ENCODE measurements at regions not wholly inside any gene's neighbourhood (a gene's known extent, or its start where the extent isn't known, plus 50 kb on each side); places are given as distances from the start of the nearest gene placed in this dataset.

DNA sequence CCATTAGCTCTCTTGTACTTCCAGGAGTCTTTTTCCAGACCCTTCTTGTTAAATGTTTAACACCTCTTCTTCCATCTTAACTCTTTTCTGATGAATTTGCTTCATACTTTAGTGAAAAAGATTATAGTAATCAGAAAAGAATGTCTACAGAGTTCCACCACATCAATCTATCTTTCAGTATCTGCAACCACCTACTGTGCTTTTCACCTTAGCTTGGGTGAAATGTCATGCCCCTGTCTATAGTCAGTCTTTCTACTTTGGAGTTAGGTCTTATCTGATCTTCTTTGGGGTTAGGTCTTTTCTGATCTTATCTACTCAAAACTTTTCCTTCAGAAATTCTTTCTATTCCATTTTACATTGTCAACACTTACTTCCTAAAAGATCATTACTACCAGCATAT, 1310.2 kb downstream of the PCDH7 start:
- Mint-ChIP-seq H3K4me3 (no peak overlapping the region), H3K4me1 (no peaks in the 10 kb centered on the region), H3K27ac (no peak overlapping the region), H3K36me3 (peaks cover 13% of the 10 kb centered on the region), H3K27me3 (ENCODE audit: low read depth in 2 of 2) (no peaks in the 10 kb centered on the region), H3K9me3 (peaks cover 8 to 14% of the 10 kb centered on the region in 2 donors)
- no peaks in the 10 kb centered on the region for H3K27me3 ChIP-seq (ENCODE audit: control insufficient read depth, insufficient read depth, low read length)
- no peak overlapping the region for H3K4me3 ChIP-seq (ENCODE audit: low read length)
- TF ChIP-seq, protein P1, sequence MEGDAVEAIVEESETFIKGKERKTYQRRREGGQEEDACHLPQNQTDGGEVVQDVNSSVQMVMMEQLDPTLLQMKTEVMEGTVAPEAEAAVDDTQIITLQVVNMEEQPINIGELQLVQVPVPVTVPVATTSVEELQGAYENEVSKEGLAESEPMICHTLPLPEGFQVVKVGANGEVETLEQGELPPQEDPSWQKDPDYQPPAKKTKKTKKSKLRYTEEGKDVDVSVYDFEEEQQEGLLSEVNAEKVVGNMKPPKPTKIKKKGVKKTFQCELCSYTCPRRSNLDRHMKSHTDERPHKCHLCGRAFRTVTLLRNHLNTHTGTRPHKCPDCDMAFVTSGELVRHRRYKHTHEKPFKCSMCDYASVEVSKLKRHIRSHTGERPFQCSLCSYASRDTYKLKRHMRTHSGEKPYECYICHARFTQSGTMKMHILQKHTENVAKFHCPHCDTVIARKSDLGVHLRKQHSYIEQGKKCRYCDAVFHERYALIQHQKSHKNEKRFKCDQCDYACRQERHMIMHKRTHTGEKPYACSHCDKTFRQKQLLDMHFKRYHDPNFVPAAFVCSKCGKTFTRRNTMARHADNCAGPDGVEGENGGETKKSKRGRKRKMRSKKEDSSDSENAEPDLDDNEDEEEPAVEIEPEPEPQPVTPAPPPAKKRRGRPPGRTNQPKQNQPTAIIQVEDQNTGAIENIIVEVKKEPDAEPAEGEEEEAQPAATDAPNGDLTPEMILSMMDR (IDR thresholded peaks at IDR 0.05): no peak
- DNase-seq: no peak
- no peak for ATAC-seq
- H3K4me1 ChIP-seq (ENCODE audit: control insufficient read depth, insufficient read depth, low read length): no peaks in the 10 kb centered on the region
- intact Hi-C loops (cut with micrococcal nuclease): no loop called here
- no peaks in the 10 kb centered on the region for H3K36me3 ChIP-seq (ENCODE audit: control insufficient read depth, insufficient read depth, low read length)
- no peak overlapping the region for H3K27ac ChIP-seq (ENCODE audit: low read length)
- H3K9me3 ChIP-seq (ENCODE audit: control insufficient read depth, insufficient read depth, low read length): no peaks in the 10 kb centered on the region

DNA sequence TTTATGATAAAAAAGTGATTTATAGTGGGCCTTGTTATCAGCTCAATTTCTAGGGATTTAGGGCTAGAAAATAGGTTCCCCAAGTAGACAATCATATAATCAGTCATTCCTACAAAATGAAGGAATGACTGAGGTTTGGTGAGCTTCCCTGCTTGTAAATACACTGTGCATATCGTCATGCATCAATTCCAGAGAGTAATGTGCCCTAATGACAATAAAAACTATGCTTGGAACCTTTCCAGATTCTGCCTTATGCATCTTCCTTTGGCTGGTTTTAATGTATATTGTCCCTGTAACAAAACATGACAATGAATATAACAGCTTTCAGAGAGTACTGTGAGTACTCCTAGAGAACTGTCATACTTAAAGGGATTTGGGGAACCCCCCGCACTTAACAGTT, 1310.9 kb downstream of the PCDH7 start:
- H3K4me3 ChIP-seq (ENCODE audit: low read length): no peak overlapping the region
- TF ChIP-seq, protein P1 (IDR thresholded peaks at IDR 0.05): no peak
- 56% methylated on average over 2 of the region's 2 CpGs for WGBS (ENCODE audit: insufficient coverage)
- Mint-ChIP-seq H3K4me3 (no peak overlapping the region), H3K27ac (no peak overlapping the region), H3K36me3 (peaks cover 7% of the 10 kb centered on the region), H3K9me3 (peaks cover 6 to 13% of the 10 kb centered on the region in 2 donors), H3K27me3 (ENCODE audit: low read depth in 2 of 2) (no peaks in the 10 kb centered on the region), H3K4me1 (no peaks in the 10 kb centered on the region)
- H3K9me3 ChIP-seq (ENCODE audit: control insufficient read depth, insufficient read depth, low read length): no peaks in the 10 kb centered on the region
- no peak for DNase-seq
- ATAC-seq: no peak
- H3K27ac ChIP-seq (ENCODE audit: low read length): no peak overlapping the region
- no peaks in the 10 kb centered on the region for H3K27me3 ChIP-seq (ENCODE audit: control insufficient read depth, insufficient read depth, low read length)
- H3K36me3 ChIP-seq (ENCODE audit: control insufficient read depth, insufficient read depth, low read length): no peaks in the 10 kb centered on the region
- no peaks in the 10 kb centered on the region for H3K4me1 ChIP-seq (ENCODE audit: control insufficient read depth, insufficient read depth, low read length)
- intact Hi-C loops (cut with micrococcal nuclease): no loop called here

DNA sequence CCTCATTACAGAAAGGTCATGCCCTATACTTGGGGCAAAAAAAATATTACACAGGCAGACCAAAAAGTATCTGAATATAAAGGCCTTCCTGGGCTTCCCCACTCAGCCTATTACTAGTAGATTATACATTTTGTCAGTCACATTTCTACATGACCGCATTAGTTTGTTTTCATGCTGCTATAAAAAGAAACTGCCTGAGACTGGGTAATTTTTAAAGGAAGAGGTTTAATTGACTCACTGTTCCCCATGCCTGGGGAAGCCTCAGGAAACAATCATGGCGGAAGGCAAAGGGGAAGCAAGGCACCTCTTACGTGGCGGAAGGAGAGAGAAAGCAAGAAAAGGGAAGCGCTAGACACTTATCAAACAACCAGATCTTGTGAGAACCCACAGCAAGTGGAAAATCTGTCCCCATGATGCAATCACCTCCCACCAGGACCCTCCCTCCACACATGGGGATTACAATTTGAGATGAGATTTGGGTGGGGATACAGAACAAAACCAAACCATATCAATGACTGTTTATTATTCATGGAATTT, 1312.0 kb downstream of the PCDH7 start:
- peaks cover 8 to 21% of the 10 kb centered on the region in 2 donors for H3K9me3 Mint-ChIP-seq
- H3K27me3 ChIP-seq (ENCODE audit: control insufficient read depth, insufficient read depth, low read length): no peaks in the 10 kb centered on the region
- H3K4me1 ChIP-seq (ENCODE audit: control insufficient read depth, insufficient read depth, low read length): no peaks in the 10 kb centered on the region
- H3K4me1 Mint-ChIP-seq: no peaks in the 10 kb centered on the region
- no peak for ATAC-seq
- DNase-seq: no peak
- no peaks in the 10 kb centered on the region for H3K36me3 ChIP-seq (ENCODE audit: control insufficient read depth, insufficient read depth, low read length)
- no peak overlapping the region for H3K27ac Mint-ChIP-seq
- intact Hi-C loops (cut with micrococcal nuclease): no loop called here
- no peak overlapping the region for H3K4me3 Mint-ChIP-seq
- TF ChIP-seq, protein P1 (IDR thresholded peaks at IDR 0.05): no peak
- peaks cover 6% of the 10 kb centered on the region for H3K36me3 Mint-ChIP-seq
- no peak overlapping the region for H3K27ac ChIP-seq (ENCODE audit: low read length)
- H3K27me3 Mint-ChIP-seq (ENCODE audit: low read depth in 2 of 2): no peaks in the 10 kb centered on the region
- no peaks in the 10 kb centered on the region for H3K9me3 ChIP-seq (ENCODE audit: control insufficient read depth, insufficient read depth, low read length)
- WGBS (ENCODE audit: insufficient coverage): 41% methylated on average over 2 of the region's 5 CpGs
- H3K4me3 ChIP-seq (ENCODE audit: low read length): no peak overlapping the region

DNA sequence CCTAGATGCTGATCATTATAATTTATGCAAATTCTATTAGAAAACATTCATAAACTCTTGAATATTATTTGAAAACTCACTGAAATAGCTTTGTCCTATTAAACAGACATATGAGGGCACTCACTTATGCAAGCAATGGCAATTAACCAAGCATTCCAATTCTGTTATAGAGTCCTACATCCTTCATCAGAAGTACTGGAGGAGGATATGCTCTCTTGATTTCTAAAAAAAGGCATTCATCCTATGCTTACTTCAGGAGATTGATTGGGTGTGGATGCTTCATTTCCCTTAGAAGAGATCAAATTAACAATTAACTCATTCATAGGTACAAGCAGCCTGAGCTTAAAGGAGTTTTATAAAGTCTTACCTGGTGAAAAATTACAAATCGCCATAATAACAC, 1317.2 kb downstream of the PCDH7 start:
- no peak overlapping the region for H3K4me3 ChIP-seq (ENCODE audit: low read length)
- no CpG with 5 or more reads among the region's 1 CpG for WGBS (ENCODE audit: insufficient coverage)
- Mint-ChIP-seq H3K9me3 (peaks cover 9 to 14% of the 10 kb centered on the region in 2 donors), H3K4me3 (no peak overlapping the region), H3K4me1 (no peaks in the 10 kb centered on the region), H3K27ac (no peak overlapping the region), H3K36me3 (no peaks in the 10 kb centered on the region), H3K27me3 (ENCODE audit: low read depth in 2 of 2) (no peaks in the 10 kb centered on the region)
- no peak overlapping the region for H3K27ac ChIP-seq (ENCODE audit: low read length)
- H3K27me3 ChIP-seq (ENCODE audit: control insufficient read depth, insufficient read depth, low read length): no peaks in the 10 kb centered on the region
- TF ChIP-seq, protein P1 (IDR thresholded peaks at IDR 0.05): no peak
- intact Hi-C loops (cut with micrococcal nuclease): no loop called here
- H3K9me3 ChIP-seq (ENCODE audit: control insufficient read depth, insufficient read depth, low read length): no peaks in the 10 kb centered on the region
- ATAC-seq: no peak
- H3K36me3 ChIP-seq (ENCODE audit: control insufficient read depth, insufficient read depth, low read length): no peaks in the 10 kb centered on the region
- H3K4me1 ChIP-seq (ENCODE audit: control insufficient read depth, insufficient read depth, low read length): no peaks in the 10 kb centered on the region
- no peak for DNase-seq

Data from natural killer cell (primary cell).